NT2/D1 (cell line): ENCODE measurements at regions not wholly inside any gene's neighbourhood (a gene's known extent, or its start where the extent isn't known, plus 50 kb on each side); places are given as distances from the start of the nearest gene placed in this dataset.

Source experiments
- YY1 ChIP-seq: IDR thresholded peaks from 2 replicates; pipeline ENCODE4 v1.6.1; 2011; ENCODE audit not compliant: insufficient read length, insufficient read depth
- ZNF274 ChIP-seq: IDR thresholded peaks from 2 replicates; pipeline ENCODE4 v1.6.1; 2011; ENCODE audit warnings: mild to moderate bottlenecking, low read depth, low read length

- TF ChIP-seq ZNF274, result no peak
- TF ChIP-seq YY1, result no peak
Observed at GRCh38 chr2:192628017-192628416, 433.3 kb upstream of the TMEFF2 start.
